GM12891 (cell line): ENCODE measurements at regions not wholly inside any gene's neighbourhood (a gene's known extent, or its start where the extent isn't known, plus 50 kb on each side); places are given as distances from the start of the nearest gene placed in this dataset.

Experiments used
- POLR2A ChIP-seq: IDR thresholded peaks from 2 replicates; pipeline ENCODE4 v1.6.1; 2011; ENCODE audit warnings: low read depth, low read length, control low read depth
- POLR2AphosphoS5 ChIP-seq: IDR thresholded peaks from 2 replicates; pipeline ENCODE4 v1.6.1; 2011; ENCODE audit warnings: low read depth, low read length, control low read depth
- SPI1 ChIP-seq: IDR thresholded peaks from 2 replicates; pipeline ENCODE4 v1.6.1; 2011; ENCODE audit warnings: low read depth, low read length, control low read depth

GRCh38 chr17:22305356-22306071, 613.2 kb downstream of the KCNJ18 start:
- no peak for TF ChIP-seq POLR2A
- TF ChIP-seq SPI1, result no peak
- TF ChIP-seq POLR2AphosphoS5, result no peak
